ENCODE measurements at regions not wholly inside any gene's neighbourhood (a gene's known extent, or its start where the extent isn't known, plus 50 kb on each side); places are given as distances from the start of the nearest gene placed in this dataset.

GRCh38 chr3:110391640-110392395 lies 679.8 kb upstream of the NECTIN3 start:
- WGBS (ENCODE audit: low lambda C conversion rate, missing lambda C conversion rate): 86% methylated on average over 7 of the region's 7 CpGs
- H3K4me3 ChIP-seq: no peak overlapping the region
- H3K9me3 ChIP-seq (ENCODE audit: low read depth): no peaks in the 10 kb centered on the region
- no peaks in the 10 kb centered on the region for H3K9me2 ChIP-seq (replicated peaks; ENCODE audit: insufficient read depth)
- no peak overlapping the region for H2AFZ ChIP-seq
- H3K4me1 ChIP-seq (ENCODE audit: insufficient read depth): no peaks in the 10 kb centered on the region
- no peaks in the 10 kb centered on the region for H3K36me3 ChIP-seq (replicated peaks; ENCODE audit: insufficient read depth, low read depth)
- H3K27me3 ChIP-seq: no peaks in the 10 kb centered on the region
- no peak overlapping the region for H3K27ac ChIP-seq
- H4K20me1 ChIP-seq (ENCODE audit: insufficient read depth, poor library complexity, severe bottlenecking): no peaks in the 10 kb centered on the region
- H3K79me2 ChIP-seq: no peaks in the 10 kb centered on the region
- no peak overlapping the region for H3K4me2 ChIP-seq
- no peak for DNase-seq (ENCODE audit: low spot score)
- TF ChIP-seq CTCF (IDR thresholded peaks at IDR 0.05; ENCODE audit: poor library complexity): no peak
- no peak for TF ChIP-seq EZH2phosphoT487 (IDR thresholded peaks at IDR 0.05; ENCODE audit: low read depth, severe bottlenecking, unreplicated experiment)
- TF ChIP-seq EZH2 (IDR thresholded peaks at IDR 0.05; ENCODE audit: borderline replicate concordance): no peak

- no peak overlapping the region for H2AFZ ChIP-seq
- no peak overlapping the region for H3K4me2 ChIP-seq
- no peaks in the 10 kb centered on the region for H3K27me3 ChIP-seq
- H3K9me3 ChIP-seq (ENCODE audit: low read depth): no peaks in the 10 kb centered on the region
- no peaks in the 10 kb centered on the region for H3K36me3 ChIP-seq (replicated peaks; ENCODE audit: insufficient read depth, low read depth)
- H3K27ac ChIP-seq: no peak overlapping the region
- WGBS (ENCODE audit: low lambda C conversion rate, missing lambda C conversion rate): 98% methylated on average over 2 of the region's 2 CpGs
- H4K20me1 ChIP-seq (ENCODE audit: insufficient read depth, poor library complexity, severe bottlenecking): no peaks in the 10 kb centered on the region
- no peak for DNase-seq (ENCODE audit: low spot score)
- no peaks in the 10 kb centered on the region for H3K9me2 ChIP-seq (replicated peaks; ENCODE audit: insufficient read depth)
- no peak overlapping the region for H3K4me3 ChIP-seq
- no peak for TF ChIP-seq EZH2phosphoT487 (IDR thresholded peaks at IDR 0.05; ENCODE audit: low read depth, severe bottlenecking, unreplicated experiment)
- TF ChIP-seq CTCF (IDR thresholded peaks at IDR 0.05; ENCODE audit: poor library complexity): no peak
- no peak for TF ChIP-seq EZH2 (IDR thresholded peaks at IDR 0.05; ENCODE audit: borderline replicate concordance)
- no peaks in the 10 kb centered on the region for H3K4me1 ChIP-seq (ENCODE audit: insufficient read depth)
- no peaks in the 10 kb centered on the region for H3K79me2 ChIP-seq
Observed at GRCh38 chr3:110393941-110394340, 677.7 kb upstream of the NECTIN3 start.

GRCh38 chr3:110397115-110397514 lies 674.5 kb upstream of the NECTIN3 start:
- no peaks in the 10 kb centered on the region for H3K36me3 ChIP-seq (replicated peaks; ENCODE audit: insufficient read depth, low read depth)
- H3K79me2 ChIP-seq: no peaks in the 10 kb centered on the region
- WGBS (ENCODE audit: low lambda C conversion rate, missing lambda C conversion rate): 67% methylated on average over 1 of the region's 1 CpG
- H3K4me3 ChIP-seq: no peak overlapping the region
- no peak overlapping the region for H2AFZ ChIP-seq
- no peaks in the 10 kb centered on the region for H3K4me1 ChIP-seq (ENCODE audit: insufficient read depth)
- no peak overlapping the region for H3K4me2 ChIP-seq
- H4K20me1 ChIP-seq (ENCODE audit: insufficient read depth, poor library complexity, severe bottlenecking): no peaks in the 10 kb centered on the region
- DNase-seq (ENCODE audit: low spot score): no peak
- H3K27ac ChIP-seq: no peak overlapping the region
- H3K27me3 ChIP-seq: no peaks in the 10 kb centered on the region
- no peaks in the 10 kb centered on the region for H3K9me2 ChIP-seq (replicated peaks; ENCODE audit: insufficient read depth)
- H3K9me3 ChIP-seq (ENCODE audit: low read depth): no peaks in the 10 kb centered on the region
- no peak for TF ChIP-seq CTCF (IDR thresholded peaks at IDR 0.05; ENCODE audit: poor library complexity)
- TF ChIP-seq EZH2 (IDR thresholded peaks at IDR 0.05; ENCODE audit: borderline replicate concordance): no peak
- TF ChIP-seq EZH2phosphoT487 (IDR thresholded peaks at IDR 0.05; ENCODE audit: low read depth, severe bottlenecking, unreplicated experiment): no peak
